PC-9 (cell line): ENCODE measurements at regions not wholly inside any gene's neighbourhood (a gene's known extent, or its start where the extent isn't known, plus 50 kb on each side); places are given as distances from the start of the nearest gene placed in this dataset.
A peak's percentile ranks its signal among the peaks of the same experiment; 100 is the strongest.

Experiments
- BruUV-seq: library from RNA; stranded (reverse); fragments of 400-500 nt; replicated peaks from 2 replicates; lab custom pipeline; 2021; lab: Mats Ljungman, UMichigan
- CTCF ChIA-PET: fragments of 300-600 bp; sonication (Branson Sonifier 250); formaldehyde crosslinking; loops from one replicate; lab custom pipeline; 2022; ENCODE audit warnings: antibody characterized with exemption; lab: Charles Lee
- POLR2A ChIA-PET: fragments of 300-600 bp; sonication (Branson Sonifier 250); formaldehyde crosslinking; loops from one replicate; lab custom pipeline; 2022; ENCODE audit warnings: antibody characterized with exemption; ENCODE audit not compliant: unreplicated experiment; lab: Charles Lee
- DNase-seq, 2 experiments: peaks; one replicate each; pipeline versions ENCODE4 v3.0.0 to v3.0.0-alpha.2; 2015 to 2022; ENCODE audit warnings: mixed read lengths in 1 of 2
- H2AFZ ChIP-seq: fragments of 200-600 bp; sonication (generic); 2 replicates; pipeline ENCODE4 v1.8.1; 2017; ENCODE audit warnings: antibody characterized with exemption
- H3F3A ChIP-seq: fragments of 200-600 bp; sonication (generic); 2 replicates; pipeline ENCODE4 v1.8.1; 2017; ENCODE audit warnings: antibody characterized with exemption, mild to moderate bottlenecking, low read depth; ENCODE audit not compliant: insufficient read depth
- H3K27ac ChIP-seq: fragments of 200-600 bp; sonication (generic); 2 replicates; pipeline ENCODE4 v1.6.1; 2016; ENCODE audit warnings: mixed run types
- H3K27me3 ChIP-seq: fragments of 200-600 bp; sonication (generic); 2 replicates; pipeline ENCODE4 v1.6.1; 2016; ENCODE audit warnings: low read depth, mixed run types; ENCODE audit not compliant: insufficient read depth
- H3K36me3 ChIP-seq: fragments of 200-600 bp; sonication (generic); 2 replicates; pipeline ENCODE4 v1.6.1; 2016; ENCODE audit warnings: low read depth, mixed run types
- H3K4me1 ChIP-seq: fragments of 200-600 bp; sonication (generic); replicated peaks from 2 replicates; pipeline ENCODE4 v1.6.1; 2016; ENCODE audit warnings: mixed run types; ENCODE audit not compliant: insufficient read depth
- H3K4me2 ChIP-seq: fragments of 200-600 bp; sonication (generic); 2 replicates; pipeline ENCODE4 v1.6.1; 2017; ENCODE audit warnings: mixed run types
- H3K4me3 ChIP-seq: fragments of 200-600 bp; sonication (generic); 2 replicates; pipeline ENCODE4 v1.6.1; 2016; ENCODE audit warnings: mixed run types
- H3K79me2 ChIP-seq: fragments of 200-600 bp; sonication (generic); 2 replicates; pipeline ENCODE4 v1.6.1; 2017; ENCODE audit warnings: low read depth, mixed run types
- H3K9me2 ChIP-seq: fragments of 200-600 bp; sonication (generic); 2 replicates; pipeline ENCODE4 v1.8.1; 2017; ENCODE audit warnings: mild to moderate bottlenecking; ENCODE audit not compliant: insufficient read depth
- H3K9me3 ChIP-seq: fragments of 200-600 bp; sonication (generic); 2 replicates; pipeline ENCODE4 v1.8.1; 2016; ENCODE audit warnings: low read depth; ENCODE audit not compliant: insufficient read depth
- H4K20me1 ChIP-seq: fragments of 200-600 bp; sonication (generic); 2 replicates; pipeline ENCODE4 v1.8.1; 2017; ENCODE audit not compliant: insufficient read depth
- EZH2 ChIP-seq: fragments of 200-600 bp; sonication (generic); IDR thresholded peaks from 2 replicates; pipeline ENCODE4 v1.8.0; 2017; ENCODE audit warnings: antibody characterized with exemption, low read depth
- intact Hi-C: fragments of 100-400 bp; cut with micrococcal nuclease; formaldehyde crosslinking; loops from one replicate; pipeline ENCODE4 v1.10.0; 2022; ENCODE audit not compliant: unreplicated experiment
- TF ChIP-seq, protein P1 (sequence below): fragments of 200-600 bp; sonication (generic); conservative IDR thresholded peaks from 2 replicates; pipeline ENCODE4 v1.6.1; 2017; ENCODE audit warnings: mixed run types, antibody characterized with exemption, mild to moderate bottlenecking, moderate library complexity

DNA sequence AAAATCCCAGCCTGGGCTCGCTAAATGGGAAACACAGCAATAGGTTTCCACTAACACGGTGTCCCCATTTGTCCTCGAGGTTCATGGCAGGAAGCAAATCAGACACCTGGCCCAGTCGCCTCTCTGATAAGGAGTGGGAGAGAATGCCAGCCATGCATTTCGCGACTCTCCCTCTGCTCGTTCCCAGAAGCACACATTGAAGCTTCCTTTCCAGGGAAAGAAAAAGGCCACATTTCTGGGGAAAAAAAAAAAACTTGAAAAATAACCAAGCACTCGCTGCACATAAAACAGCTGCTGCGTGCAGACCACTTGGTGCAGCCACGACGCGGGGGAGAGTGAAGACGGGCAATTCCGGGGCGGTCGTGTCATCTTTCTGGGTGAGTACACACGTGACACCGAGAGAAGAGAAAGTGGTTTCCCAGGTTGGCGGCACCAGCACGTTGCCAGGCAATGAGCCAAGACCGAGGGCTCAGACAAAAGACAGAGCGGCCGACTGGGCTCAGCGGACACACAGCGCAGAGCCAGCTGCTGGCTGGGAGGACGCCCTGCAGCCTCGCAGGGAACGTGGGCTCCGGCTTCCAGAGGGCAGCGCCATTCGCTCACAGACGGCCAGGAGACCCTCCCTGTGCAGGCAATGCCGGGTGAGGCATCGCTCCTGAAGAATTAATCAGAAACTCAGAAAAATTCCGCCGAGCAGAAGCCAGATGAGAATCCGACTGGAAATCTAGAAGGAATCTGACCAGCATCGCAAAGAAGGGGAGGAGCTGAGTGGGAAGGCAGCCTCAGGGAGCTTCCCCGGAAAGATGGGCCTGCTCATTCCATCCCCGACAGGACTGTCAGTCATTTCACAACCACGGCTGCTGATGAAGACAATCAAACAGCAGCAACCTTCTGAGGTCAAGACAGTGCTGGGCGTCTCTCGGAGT is 83.2 kb upstream of the IRS2 start:
- Histone ChIP-seq H4K20me1 (no peaks in the 10 kb centered on the region), H3K27ac (peak overlapping the region; percentile 79), H2AFZ (peak overlapping the region; percentile 83), H3F3A (peaks cover 44% of the 10 kb centered on the region), H3K4me1 (peaks cover 82% of the 10 kb centered on the region), H3K4me3 (peak overlapping the region; percentile 54; the same call in 1 of the 2 replicates), H3K79me2 (0 out of 2 replicates have a peak, but pooled peaks cover 7% of the 10 kb centered on the region), H3K27me3 (no peaks in the 10 kb centered on the region), H3K36me3 (no peaks in the 10 kb centered on the region), H3K9me2 (no peaks in the 10 kb centered on the region), H3K4me2 (peak overlapping the region; percentile 81), H3K9me3 (no peaks in the 10 kb centered on the region)
- intact Hi-C loops, result loop anchor here (1.0 to 10.0 kb wide), 7 partner anchors 29 to 715 kb away; no protein-coding TSS in a partner anchor
- POLR2A ChIA-PET, result interaction anchor here (0.6 to 0.9 kb wide), 4 partner anchors 60 to 714 kb away, joined by 3 to 4 read pairs (median 4); no protein-coding TSS in a partner anchor
- BruUV-seq, result TSS peak; percentile 55
- no peak for TF ChIP-seq EZH2
- TF ChIP-seq, protein P1, sequence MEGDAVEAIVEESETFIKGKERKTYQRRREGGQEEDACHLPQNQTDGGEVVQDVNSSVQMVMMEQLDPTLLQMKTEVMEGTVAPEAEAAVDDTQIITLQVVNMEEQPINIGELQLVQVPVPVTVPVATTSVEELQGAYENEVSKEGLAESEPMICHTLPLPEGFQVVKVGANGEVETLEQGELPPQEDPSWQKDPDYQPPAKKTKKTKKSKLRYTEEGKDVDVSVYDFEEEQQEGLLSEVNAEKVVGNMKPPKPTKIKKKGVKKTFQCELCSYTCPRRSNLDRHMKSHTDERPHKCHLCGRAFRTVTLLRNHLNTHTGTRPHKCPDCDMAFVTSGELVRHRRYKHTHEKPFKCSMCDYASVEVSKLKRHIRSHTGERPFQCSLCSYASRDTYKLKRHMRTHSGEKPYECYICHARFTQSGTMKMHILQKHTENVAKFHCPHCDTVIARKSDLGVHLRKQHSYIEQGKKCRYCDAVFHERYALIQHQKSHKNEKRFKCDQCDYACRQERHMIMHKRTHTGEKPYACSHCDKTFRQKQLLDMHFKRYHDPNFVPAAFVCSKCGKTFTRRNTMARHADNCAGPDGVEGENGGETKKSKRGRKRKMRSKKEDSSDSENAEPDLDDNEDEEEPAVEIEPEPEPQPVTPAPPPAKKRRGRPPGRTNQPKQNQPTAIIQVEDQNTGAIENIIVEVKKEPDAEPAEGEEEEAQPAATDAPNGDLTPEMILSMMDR, result peak; percentile 40; the same call in 1 of the 2 replicates
- CTCF ChIA-PET, result interaction anchor here (0.7 kb wide), 2 partner anchors 947 to 974 kb away, joined by 3 to 4 read pairs; no protein-coding TSS in a partner anchor
- DNase-seq, result peak; percentile 82

DNA sequence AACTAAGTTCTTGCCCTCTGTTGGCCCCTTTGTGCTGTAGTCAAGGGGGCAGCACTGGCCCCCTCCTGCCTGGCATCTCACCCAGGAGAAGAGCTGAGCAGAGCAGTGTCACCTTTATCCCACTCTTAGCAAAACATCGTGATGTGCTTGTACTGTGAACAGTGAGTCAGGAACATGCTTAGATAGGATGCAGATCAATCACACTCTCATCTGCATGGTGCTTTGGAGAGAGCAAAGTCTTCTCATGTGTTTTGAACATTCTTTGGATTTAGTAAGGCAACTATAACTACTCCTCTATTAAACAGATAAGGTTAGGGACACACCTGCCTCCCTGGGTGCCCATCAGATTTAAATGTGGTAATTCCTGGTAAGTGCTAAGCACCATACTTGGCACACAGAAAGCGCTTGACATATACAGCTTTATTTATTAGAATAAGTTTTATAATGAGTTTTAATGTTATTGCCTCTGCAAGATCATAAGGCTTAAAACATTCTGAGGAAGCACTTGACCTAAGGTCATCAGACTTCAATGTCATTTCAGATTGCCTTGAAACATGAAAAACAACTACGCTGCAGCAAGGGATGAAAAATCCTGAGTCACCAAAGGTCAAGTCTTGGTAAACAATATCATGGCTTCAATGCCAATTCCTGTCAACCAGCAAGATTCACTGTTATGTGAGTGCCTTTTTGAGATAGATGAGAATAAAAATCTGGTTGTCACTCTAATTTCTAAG is 82.4 kb upstream of the IRS2 start:
- ChIA-PET POLR2A (interaction anchor here (0.7 kb wide), 1 partner anchor 713 kb away, joined by 4 read pairs; no protein-coding TSS in a partner anchor), CTCF (interaction anchor here (0.7 kb wide), 1 partner anchor 947 kb away, joined by 4 read pairs; no protein-coding TSS in a partner anchor)
- no TSS peak for BruUV-seq
- H3F3A ChIP-seq, result peaks cover 37% of the 10 kb centered on the region
- H3K27me3 ChIP-seq, result no peaks in the 10 kb centered on the region
- H3K4me3 ChIP-seq, result peak overlapping the region; percentile 54; the same call in 1 of the 2 replicates
- no peaks in the 10 kb centered on the region for H4K20me1 ChIP-seq
- peak overlapping the region; percentile 79 for H3K27ac ChIP-seq
- 0 out of 2 replicates have a peak, but pooled peaks cover 7% of the 10 kb centered on the region for H3K79me2 ChIP-seq
- H3K36me3 ChIP-seq, result no peaks in the 10 kb centered on the region
- H3K9me3 ChIP-seq, result no peaks in the 10 kb centered on the region
- H2AFZ ChIP-seq, result peak overlapping the region; percentile 83
- H3K4me2 ChIP-seq, result peak overlapping the region; percentile 81
- intact Hi-C loops, result loop anchor here (1.0 to 10.0 kb wide), 6 partner anchors 28 to 714 kb away; no protein-coding TSS in a partner anchor
- TF ChIP-seq, protein P1, result no peak
- no peak for TF ChIP-seq EZH2
- DNase-seq, result peak in 1 of 2 experiments; percentile 91
- no peaks in the 10 kb centered on the region for H3K9me2 ChIP-seq
- H3K4me1 ChIP-seq, result peaks cover 82% of the 10 kb centered on the region

DNA sequence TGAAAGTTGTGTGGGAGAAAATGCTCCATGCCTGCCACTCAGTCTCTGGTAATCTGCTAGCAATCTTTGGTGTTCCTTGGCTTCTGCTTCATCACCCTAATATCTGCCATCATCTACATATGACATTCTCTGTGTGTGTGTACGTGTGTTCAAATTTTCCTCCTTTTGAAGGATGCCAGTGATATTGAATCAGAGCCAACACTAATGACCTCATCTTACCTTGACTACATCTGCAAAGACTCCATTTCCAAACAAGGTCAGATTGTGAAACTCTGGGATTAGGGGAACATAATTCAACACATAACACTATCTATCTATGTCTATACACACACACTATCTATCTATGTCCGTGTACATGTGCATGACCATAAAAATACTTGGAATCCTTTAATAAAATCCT is 81.4 kb upstream of the IRS2 start:
- no peak overlapping the region for H3K4me3 ChIP-seq
- peak overlapping the region; percentile 81 for H3K4me2 ChIP-seq
- CTCF ChIA-PET, result no interaction called here
- H3F3A ChIP-seq, result peaks cover 42% of the 10 kb centered on the region
- no peaks in the 10 kb centered on the region for H3K36me3 ChIP-seq
- DNase-seq, result no peak
- H3K27ac ChIP-seq, result no peak overlapping the region
- no peak overlapping the region for H2AFZ ChIP-seq
- peaks cover 82% of the 10 kb centered on the region for H3K4me1 ChIP-seq
- H3K79me2 ChIP-seq, result 0 out of 2 replicates have a peak, but pooled peaks cover 7% of the 10 kb centered on the region
- TF ChIP-seq, protein P1, result no peak
- no peak for TF ChIP-seq EZH2
- intact Hi-C loops, result loop anchor here (2.0 to 10.0 kb wide), 4 partner anchors 27 to 713 kb away; no protein-coding TSS in a partner anchor
- BruUV-seq, result no TSS peak
- no peaks in the 10 kb centered on the region for H3K9me3 ChIP-seq
- H3K27me3 ChIP-seq, result no peaks in the 10 kb centered on the region
- H4K20me1 ChIP-seq, result no peaks in the 10 kb centered on the region
- no peaks in the 10 kb centered on the region for H3K9me2 ChIP-seq
- POLR2A ChIA-PET, result no interaction called here
